Muscle of arm (tissue), 1 donor: ENCODE measurements at regions not wholly inside any gene's neighbourhood (a gene's known extent, or its start where the extent isn't known, plus 50 kb on each side); places are given as distances from the start of the nearest gene placed in this dataset.

Experiments used
- DNase-seq: peaks from one replicate; pipeline ENCODE4 v3.0.0-alpha.2; 2013

DNA sequence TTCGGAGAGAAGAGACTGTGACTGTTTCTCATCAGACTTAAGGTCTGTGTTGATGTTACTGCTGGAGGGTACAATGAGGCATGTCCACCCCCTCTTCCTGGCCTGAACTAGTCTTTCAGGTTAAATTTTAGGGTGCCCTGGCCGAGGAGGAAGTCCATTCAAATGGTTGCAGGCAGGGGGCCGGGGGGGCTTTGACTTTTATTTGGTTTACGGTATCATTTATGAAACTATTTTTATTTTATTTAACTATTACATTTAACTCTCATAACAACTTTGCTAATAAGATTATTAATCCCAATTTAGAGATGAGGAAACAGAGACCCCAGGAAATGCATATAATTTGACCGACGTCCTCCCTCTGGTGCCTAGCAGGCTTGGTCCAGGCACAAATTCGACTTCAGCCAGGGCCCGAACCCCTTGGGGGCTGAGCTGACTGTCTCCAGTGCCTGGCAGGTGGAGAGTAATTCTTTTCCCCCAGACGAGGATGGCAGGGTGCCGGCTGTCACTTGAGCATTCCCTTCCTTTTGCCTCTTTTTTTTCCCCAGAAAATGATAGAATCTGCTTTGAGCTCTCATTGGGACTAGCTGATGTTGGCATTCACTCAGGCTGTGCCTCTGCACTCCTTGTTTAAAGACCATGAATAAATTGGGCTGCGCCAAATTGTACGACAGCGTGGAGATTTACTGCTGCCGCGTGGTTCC is 255.3 kb upstream of the SALL3 start:
- no peak for DNase-seq

DNA sequence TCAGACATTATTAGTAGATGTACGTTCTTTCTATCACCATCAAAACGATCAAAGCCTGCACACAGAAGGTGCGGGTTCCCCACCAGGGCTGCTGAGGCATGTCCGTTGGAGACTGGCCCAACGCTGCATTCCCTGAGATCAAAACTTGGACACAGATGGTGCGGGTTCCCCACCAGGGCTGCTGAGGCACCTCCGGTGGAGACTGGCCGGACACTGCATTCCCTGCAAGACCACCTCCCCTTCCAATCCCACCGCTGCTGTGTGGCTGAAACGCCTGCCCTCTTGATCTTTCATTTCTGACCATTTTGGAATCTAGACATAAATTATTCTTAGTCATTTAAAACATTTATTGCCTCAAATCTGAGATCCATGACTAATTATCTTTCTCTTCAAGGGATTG is 254.2 kb upstream of the SALL3 start:
- no peak for DNase-seq

DNA sequence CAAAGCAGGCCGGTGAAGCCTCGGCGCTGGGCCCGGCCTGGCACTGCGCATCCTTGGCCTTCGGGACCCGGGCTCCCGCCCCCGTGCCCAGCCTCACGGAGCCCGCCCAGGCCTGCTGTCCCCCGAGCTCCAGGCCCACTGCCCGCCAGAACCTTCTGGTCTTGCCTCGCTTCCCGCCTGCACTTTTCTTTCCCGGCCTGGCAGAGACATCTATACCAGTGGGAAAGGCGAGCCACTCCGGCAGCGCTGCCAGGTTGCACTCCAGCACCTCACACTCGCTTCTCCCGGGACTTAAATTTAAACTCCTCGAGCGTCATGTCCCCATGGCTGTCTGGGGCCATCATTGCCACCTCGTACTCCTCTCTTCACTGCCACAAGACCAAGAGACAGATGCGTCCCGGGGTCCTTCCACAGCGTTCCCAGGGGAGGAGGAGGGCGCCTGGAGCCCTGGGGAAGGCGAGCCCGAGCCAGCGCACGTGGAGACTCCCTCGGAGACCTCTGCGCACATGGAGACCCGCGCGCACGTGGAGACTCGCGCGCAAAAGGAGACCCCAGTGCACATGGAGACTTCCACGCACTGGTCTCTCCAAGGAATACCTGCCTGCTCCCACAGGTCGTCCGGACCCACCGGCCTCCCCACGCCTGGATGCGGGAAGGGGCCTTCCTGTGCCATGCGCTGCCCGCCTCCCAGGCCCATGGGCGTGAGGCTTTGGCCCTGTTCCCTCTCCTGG is 253.1 kb upstream of the SALL3 start:
- no peak for DNase-seq

DNA sequence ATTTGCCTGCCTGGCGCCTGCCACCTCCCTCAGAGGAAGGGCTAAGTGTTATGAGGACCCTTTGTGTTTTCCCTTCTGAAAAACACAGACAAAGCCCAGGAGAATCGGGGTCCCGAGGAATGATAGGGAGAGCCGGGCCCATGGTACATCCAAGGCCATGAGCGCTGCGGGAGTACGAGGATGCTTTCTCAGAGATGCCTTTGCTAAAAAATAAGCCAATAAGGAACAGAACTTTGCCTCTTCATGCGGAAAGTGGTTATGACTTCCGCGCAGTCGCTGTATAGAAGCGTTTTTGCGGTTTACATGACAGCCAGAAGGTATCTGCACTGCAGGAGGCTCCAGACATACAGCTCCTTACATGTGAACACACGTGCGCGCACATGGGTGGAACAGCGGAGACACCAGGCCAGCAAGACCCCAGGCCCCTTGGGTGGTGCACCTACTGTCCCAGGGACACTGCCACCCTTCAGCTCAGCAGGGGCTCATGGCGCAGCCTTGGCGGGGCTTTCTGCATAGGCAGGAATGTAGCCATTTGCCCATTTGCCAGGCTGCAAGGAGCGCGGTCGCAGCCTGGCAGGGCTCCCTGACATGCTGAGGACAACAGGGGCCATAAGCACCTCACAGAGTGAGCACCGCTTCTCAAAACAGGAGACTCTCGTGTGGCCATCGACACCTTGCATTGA is 252.4 kb upstream of the SALL3 start:
- no peak for DNase-seq

DNA sequence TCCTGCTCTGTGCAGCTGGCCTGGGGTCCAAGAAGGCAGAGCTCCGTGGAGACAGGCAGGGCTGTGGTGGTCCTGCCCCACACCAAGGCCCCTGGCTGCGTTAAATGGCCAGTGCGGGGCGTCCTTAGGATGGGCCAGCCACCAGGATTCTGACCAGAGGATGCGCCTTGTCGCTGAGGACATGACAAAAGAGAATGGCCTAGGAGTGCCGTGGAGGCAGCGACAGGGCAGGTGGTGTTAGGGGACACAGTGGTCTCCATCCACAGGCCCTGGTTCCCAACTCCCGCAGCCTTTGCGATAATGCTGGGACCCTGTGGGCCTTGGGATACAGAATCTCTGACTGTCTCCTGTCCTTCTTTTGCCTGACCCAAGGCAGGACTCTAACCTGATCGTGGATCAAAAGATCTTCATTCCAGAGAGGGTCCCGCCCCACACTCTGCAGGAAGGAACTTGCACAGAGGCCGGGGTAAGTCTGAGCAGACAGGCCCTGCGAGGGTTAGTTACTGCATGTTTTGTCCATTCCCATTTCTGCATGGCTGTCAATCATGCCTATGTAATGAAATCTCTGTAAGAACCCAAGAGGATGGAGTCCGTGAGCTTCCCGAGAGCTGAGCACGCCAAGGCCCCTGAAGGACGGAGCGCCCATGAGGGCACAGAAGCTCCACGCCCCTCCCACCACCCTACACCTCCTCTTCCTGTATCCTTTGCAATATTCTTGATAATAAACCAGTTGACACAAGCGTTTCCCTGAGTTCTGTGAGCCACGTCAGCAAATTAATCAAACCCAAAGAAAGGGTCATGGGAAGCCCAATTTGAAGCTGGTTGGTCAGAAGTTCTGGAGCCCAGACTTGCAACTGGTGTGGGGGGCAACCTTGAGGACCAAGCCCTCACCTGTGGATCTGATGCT is 251.5 kb upstream of the SALL3 start:
- DNase-seq, result no peak

DNA sequence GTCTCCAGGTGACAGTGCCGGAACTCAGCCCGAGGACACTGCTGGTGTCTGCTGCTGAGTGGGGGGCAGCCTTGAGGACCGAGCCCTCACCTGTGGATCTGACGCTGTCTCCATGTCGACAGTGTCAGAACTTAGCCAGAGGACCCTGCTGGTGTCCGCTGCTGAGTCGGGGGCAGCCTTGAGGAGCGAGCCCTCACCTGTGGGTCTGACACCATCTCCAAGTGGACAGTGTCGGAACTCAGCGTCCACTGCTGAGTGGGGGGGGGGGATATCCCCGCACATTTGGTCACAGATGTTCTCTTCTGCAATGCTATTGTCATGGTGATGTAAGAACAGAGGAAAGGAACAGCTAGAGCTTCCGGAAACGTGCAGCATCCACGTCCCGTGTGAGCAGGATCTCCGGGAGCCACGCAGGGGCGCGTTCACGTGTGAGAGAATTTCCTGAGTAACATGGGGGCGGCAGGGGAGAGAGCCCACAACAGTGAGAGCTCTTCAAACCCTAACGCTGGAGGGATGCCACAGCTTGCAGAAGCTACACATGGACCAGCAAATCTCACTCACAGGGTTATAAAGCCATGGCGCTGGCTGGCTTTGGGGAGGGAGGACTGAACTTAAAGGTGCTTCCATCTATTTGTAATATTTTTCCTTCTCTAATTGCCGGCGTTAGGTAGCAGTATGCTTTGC is 250.7 kb upstream of the SALL3 start:
- no peak for DNase-seq

DNA sequence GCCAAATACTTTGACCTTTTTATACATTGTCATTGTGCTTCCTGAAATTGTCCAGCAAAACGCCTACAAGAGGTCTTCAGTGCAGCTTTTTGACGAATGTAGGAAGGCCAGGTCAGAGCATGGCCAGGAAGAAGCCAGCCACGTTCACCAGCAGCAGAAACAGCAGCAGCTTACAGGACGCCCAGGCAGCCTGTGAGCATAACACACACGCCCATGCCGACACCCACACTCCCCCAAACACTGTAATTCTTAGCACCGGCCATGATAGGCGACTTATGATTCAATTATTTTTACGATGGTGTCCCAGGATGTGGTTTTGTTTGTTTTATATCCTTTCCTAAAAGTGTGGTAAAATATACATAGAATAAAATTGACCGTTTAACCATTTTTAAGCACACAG is 249.1 kb upstream of the SALL3 start:
- DNase-seq, result no peak

DNA sequence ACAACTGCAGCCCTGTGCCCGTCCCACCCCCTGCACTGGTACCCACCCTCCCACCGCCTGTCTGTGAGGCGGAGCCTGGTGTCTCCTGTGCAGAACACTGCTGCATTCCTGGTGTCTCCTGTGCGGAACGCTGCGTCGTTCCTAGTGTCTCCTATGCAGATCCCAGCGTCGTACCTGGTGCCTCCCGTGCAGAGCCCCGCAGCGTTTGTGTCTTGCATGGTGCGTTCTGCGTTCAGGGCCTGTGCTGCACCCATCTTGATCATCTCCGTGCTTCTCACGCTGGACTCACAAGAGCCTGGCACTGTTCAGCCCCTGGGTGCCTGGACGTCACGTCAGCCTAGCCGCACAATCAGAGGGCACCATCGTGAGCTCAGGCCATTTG is 248.6 kb upstream of the SALL3 start:
- DNase-seq, result no peak

DNA sequence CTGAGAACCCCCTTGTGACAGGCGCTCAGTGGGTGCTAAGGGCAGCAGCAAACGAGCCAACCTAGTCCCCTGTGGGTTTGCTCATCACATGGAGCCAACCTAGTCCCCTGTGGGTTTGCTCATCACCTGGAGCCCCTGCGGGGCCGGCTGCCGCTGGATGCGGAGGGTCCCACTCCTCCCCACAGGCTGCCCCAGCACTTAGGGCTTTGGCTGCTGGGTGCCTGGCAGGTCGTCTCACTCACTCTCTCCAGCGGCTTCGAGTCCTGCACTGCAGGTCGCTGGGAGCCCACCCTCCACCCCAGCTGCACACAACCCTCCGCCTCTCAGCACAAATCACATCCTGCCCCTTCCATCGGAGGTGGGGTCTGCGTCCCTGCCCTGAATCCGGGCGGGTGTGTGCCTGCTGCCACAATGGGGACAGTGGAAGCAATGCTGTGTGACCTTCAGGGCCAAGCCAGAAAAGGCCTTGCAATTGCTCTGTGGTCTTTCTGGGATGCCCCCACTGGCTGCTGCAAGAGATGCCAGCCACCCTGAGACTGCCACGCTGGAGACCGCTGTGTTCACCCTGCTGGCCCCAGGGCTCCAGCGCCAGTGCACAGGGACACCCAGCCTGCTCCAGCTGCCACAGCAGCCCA is 248.1 kb upstream of the SALL3 start:
- no peak for DNase-seq

DNA sequence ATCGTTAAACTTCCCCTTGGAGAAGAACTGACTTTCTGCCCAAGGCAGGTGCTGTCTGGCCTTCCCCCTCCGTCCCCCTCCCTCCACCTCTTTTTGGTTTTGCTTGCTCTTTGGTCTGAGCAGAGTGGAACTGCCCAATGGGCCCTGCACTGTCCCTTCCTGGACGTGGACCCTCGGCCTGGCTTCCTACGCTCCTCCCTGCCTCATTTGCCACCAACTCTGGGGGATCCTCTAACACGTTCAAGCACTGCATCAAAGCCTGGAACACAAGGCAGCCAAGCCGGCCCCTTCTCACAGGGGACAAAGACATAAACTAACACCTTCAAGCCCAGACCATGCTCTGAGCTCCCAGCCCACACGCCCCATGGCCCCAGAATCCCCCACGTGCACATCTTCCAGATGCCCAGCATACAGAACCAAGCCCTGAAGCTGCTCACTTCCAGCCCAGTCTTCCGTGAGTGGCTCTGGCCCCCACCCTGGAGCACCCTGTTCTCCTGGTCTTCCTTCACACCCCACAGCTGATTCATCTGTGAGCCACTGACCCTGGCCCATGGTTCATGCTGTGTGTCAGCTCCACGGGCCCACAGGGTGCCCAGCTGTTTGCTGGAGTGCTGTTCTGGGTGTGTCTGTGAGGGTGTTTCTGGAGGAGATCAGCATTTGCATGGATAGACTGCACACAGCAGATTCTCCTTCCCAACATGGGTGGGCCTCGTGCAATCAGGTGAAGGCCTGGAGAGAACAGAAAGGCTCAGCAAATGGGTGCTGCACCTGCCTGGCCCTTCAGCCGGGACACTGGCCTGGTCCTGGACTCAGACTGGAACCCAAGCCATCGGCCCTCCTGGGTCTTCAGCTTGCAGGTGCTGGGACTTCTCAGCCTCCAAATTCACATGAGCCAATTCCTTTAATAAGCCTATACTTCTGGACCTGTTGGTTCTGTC is 247.1 kb upstream of the SALL3 start:
- DNase-seq, result no peak

DNA sequence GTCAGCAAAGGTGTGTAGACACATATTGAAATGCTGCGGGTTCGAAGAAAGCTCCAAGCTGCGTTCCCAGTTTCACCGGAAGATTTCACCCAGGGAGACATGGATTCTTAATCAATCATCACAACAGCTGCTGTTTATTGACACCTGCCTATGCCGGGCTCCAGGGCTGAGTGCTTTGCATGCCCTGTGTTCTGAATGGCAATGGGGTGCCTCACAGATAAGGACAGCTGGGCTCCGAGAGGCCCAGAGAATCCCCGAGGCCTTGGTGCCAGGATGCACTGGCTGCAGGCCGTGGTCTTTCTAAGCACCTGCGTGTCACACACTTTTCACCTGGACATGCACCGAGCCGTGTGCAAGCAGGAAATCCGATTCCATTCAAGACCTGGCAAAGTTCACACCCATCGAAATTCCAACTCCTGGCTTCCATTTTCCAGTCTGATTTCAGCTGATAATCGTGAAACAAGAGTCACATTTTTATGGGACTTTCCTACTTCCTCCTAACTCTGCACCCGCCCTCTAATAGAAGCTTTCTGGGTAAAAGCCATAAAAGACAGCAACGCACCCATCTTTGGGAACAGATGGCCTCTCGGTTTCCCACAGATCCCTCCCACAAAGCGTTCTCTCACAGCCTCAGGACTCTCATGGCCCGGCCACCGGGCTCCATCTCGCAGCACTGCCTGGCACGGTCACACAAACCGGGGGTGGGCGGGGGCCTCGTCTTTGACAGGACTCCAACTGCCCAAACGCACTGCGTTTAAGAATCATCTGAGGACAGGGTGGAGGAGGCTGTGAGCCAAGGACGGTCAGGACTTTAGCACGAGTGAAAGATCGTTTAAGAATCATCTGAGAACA is 245.6 kb upstream of the SALL3 start:
- DNase-seq, result no peak

DNA sequence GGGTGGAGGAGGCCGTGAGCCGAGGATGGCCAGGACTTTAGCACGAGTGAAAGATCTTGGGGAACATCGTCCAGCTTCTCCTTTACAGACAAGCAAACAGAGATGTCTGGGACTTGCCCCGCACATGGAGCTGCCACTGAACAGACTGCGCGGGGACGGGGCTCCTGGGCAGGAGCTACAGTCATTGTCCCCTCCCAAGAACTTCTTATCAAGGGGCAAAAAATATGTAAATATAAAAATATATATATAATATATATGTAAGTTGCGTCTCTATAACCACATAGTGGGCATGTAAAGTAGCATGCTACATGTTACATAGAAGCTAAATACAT is 245.0 kb upstream of the SALL3 start:
- DNase-seq, result no peak

DNA sequence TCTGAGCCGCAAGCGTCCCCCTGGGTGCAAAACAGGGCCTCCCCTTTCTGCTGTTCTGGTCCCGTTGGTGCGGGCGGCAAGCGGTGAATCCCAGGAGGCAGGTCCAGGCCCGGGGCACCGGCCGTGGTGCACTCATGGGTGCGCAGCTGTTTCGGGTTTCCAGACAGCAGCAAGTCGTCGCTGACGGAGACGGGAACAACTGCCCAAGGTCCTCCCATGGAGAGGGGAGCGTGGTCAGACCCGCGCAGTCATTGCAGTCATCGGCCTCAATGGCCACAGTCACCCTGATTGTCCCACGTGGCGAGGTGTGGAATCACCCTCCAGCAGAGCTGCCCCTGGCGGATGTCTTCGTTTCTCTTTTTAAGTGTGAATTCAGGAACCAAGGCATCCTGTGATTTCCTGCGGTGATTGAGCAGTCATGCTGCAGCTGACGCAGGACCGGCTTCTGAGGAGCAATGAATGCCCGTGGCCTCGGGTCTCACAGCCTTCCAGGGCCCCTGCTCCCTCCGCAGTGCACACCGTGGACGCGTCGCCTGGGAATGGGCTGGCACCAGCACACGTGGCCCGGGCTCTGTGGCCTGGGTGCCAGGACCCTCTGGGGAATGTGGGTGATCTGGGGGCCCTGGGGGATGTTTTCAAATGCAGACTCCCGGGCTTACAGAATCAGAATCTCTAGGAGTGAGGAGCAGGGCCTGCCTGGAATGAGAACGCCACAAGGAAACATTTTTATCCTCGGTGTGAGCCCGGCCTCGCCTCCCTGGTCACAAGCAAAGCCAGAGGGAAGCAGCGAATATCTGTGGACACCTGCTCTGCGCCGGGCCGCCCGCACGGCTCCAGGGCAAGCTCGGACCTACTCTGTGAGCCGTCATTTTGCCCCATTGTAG is 244.2 kb upstream of the SALL3 start:
- DNase-seq, result no peak

DNA sequence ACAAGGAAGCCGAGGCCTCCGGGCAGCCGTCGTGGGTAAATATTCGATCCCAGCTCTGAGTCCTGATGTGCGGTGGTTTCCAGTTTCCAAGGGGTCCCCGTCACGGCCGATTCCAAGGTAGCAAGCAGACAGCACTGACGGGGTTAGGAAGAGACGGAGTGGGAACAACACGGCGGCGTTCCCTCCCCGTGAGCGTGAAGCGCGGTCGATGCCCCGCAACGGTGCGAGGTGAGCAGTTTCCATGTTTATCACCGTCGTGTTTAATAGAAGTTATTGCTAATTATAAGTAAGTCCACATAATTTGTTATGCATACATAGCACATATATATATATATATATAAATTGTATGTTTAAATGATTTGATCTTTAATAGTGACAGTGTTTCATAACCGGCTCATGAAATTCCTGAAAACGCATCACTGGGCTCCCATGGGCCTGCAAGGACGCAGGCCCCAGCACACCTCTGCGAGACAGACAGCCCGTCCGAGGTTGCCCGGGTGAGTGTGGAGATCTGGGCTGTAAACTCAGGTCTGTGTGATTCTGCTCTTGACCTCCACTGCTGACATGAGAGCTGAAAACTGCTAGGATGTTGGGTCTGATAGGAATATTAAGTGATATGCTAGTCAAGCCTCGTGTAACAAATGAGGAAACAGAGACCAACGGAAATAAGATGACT is 243.5 kb upstream of the SALL3 start:
- DNase-seq, result no peak

DNA sequence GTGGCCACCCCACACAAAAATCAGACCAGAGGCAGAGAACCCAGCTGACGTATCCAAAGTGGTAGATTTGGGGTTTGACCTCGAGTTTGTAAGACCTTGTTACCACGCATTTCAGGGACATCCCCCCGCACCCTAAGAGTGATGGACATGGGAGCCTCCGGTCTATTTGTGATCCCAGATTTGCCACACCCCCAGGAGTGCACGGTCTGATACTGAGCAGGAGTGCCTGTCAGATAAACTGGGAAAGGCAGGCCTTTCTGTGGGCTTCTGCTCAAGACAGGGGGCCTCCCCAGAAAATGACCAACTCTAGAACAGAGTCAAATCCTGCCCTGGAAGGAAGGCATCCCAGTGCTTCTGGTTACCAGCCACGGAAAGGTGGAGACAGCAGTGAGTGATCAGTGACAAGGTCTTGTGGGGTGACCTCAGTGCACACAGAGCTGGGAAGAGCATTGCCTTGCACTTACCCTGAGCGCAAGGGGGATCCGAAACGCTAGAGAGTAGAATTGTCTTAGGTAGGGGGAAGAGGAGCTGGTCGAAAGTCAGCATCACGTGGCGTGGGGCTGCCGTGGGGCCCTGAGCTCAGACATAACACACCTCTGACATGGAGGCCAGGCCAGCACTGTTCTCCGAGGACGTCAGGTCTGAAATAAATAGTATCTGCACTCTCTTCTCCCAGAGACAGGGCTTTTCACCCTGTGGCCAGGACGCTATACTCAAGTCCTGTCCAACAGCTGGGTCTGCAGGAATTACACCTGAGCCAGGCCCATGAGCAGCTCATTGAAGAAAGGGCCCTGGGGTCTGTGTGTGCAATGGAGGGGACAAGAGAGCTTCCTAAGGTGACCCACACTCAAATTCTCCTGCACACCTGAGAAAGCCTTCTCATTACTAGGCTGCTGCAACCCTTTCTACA is 242.4 kb upstream of the SALL3 start:
- DNase-seq, result no peak

DNA sequence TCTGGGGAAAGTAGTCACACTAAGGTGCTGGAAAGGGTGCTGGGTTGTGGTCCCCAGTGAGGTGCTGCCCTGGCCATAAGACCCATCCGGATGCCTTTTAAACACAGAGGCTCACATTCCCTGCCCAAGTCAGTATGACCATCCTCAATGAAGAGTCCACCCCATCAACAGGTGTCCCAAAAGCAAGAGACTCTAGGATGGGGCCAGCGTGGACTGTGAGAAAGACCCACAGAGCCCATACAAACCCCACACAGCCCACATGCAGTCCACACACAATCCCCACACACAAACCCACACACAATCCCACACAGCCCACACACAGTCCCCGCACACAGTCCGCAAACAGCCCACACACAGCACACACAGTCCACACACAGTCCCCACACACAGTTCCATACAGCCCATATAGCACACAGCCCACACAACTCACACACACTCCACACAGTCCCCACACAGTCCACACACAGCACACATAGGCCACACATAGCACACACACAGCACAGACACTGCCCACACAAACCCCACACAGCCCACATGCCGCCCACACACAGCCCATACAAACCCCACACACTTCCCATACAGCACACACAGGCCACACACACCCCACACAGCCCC is 241.4 kb upstream of the SALL3 start:
- DNase-seq, result no peak
